ENCODE measurements at regions not wholly inside any gene's neighbourhood (a gene's known extent, or its start where the extent isn't known, plus 50 kb on each side); places are given as distances from the start of the nearest gene placed in this dataset.

GRCh38 chr10:28217848-28218247 lies 85.0 kb downstream of the MPP7 start:
- 53 to 70% (median 62%) methylated on average over 7 of the region's 7 CpGs for WGBS, 4 donors
- H3K4me3 ChIP-seq = no peak overlapping the region

GRCh38 chr10:28215930-28216329 lies 86.9 kb downstream of the MPP7 start:
- Histone ChIP-seq H3K36me3 (no peaks in the 10 kb centered on the region), H3K4me1 (peaks cover 0 to 6% (median 0%) of the 10 kb centered on the region in 12 donors), H3K9me3 (no peaks in the 10 kb centered on the region), H3K27me3 (no peaks in the 10 kb centered on the region), H3K4me3 (no peak overlapping the region), H3K27ac (no peak overlapping the region)
- DNase-seq (no peak), ATAC-seq (no peak)
- no peak for TF ChIP-seq POLR2A (IDR thresholded peaks at IDR 0.05)
- TF ChIP-seq CTCF (IDR thresholded peaks at IDR 0.05) = no peak
- 57 to 61% (median 59%) methylated on average over 3 of the region's 3 CpGs for WGBS, 4 donors
- intact Hi-C loops (cut with DNase I) = no loop called here

More at GRCh38 chr10:28217848-28218247, 85.0 kb downstream of the MPP7 start:
- intact Hi-C loops (cut with DNase I) = no loop called here
- no peak overlapping the region for H3K27ac ChIP-seq
- ATAC-seq (peak in 1 of 4 donors; percentile 31), DNase-seq (no peak)
- H3K4me1 ChIP-seq = peaks cover 0 to 6% (median 0%) of the 10 kb centered on the region in 12 donors
- H3K36me3 ChIP-seq = no peaks in the 10 kb centered on the region
- TF ChIP-seq POLR2A (IDR thresholded peaks at IDR 0.05) (no peak), CTCF (IDR thresholded peaks at IDR 0.05) (no peak)
- H3K27me3 ChIP-seq = no peaks in the 10 kb centered on the region
- H3K9me3 ChIP-seq = no peaks in the 10 kb centered on the region

- intact Hi-C loops (cut with DNase I) = no loop called here
- Histone ChIP-seq H3K9me3 (no peaks in the 10 kb centered on the region), H3K27ac (no peak overlapping the region), H3K36me3 (no peaks in the 10 kb centered on the region), H3K4me1 (peaks cover 0 to 6% (median 0%) of the 10 kb centered on the region in 12 donors), H3K4me3 (no peak overlapping the region), H3K27me3 (no peaks in the 10 kb centered on the region)
- ATAC-seq = no peak
- TF ChIP-seq CTCF (IDR thresholded peaks at IDR 0.05) (no peak), POLR2A (IDR thresholded peaks at IDR 0.05) (no peak)
- WGBS, 4 donors = 43 to 60% (median 50%) methylated on average over 6 of the region's 6 CpGs
- DNase-seq = no peak
Observed at GRCh38 chr10:28214219-28214618, 88.6 kb downstream of the MPP7 start.

- no peak for TF ChIP-seq CTCF (IDR thresholded peaks at IDR 0.05)
- TF ChIP-seq POLR2A (IDR thresholded peaks at IDR 0.05) = no peak
- Histone ChIP-seq H3K36me3 (no peaks in the 10 kb centered on the region), H3K27ac (no peak overlapping the region), H3K27me3 (no peaks in the 10 kb centered on the region), H3K4me1 (peaks cover 0 to 6% (median 0%) of the 10 kb centered on the region in 12 donors), H3K9me3 (peaks cover 0 to 16% (median 0%) of the 10 kb centered on the region in 12 donors), H3K4me3 (no peak overlapping the region)
- 86 to 93% (median 90%) methylated on average over 5 of the region's 5 CpGs for WGBS, 4 donors
- no peak for ATAC-seq
- intact Hi-C loops (cut with DNase I) = no loop called here
- no peak for DNase-seq
Observed at GRCh38 chr10:28211759-28212158, 91.1 kb downstream of the MPP7 start.

All from heart left ventricle (tissue), 16 donors.